IMR-90 (cell line): ENCODE measurements at regions not wholly inside any gene's neighbourhood (a gene's known extent, or its start where the extent isn't known, plus 50 kb on each side); places are given as distances from the start of the nearest gene placed in this dataset.

Source experiments
- ATAC-seq: fragments of 200-7000 bp; cut with Tn5 transposase; 2 replicates; pipeline ENCODE4 v1.9.1; 2020; ENCODE audit warnings: low read depth, mild to moderate bottlenecking, moderate library complexity
- BruUV-seq: library from RNA; stranded (reverse); fragments of 400-500 nt; replicated peaks from 2 replicates; lab custom pipeline; 2021; lab: Mats Ljungman, UMichigan
- CTCF ChIA-PET: fragments of 300-600 bp; formaldehyde crosslinking; extraction: SDS; loops from one replicate; lab custom pipeline; 2021; ENCODE audit warnings: antibody characterized with exemption; lab: Yijun Ruan, JAX
- POLR2A ChIA-PET: fragments of 300-600 bp; sonication (Branson Sonifier 250); formaldehyde crosslinking; loops from one replicate; lab custom pipeline; 2022; ENCODE audit warnings: antibody characterized with exemption; ENCODE audit not compliant: unreplicated experiment; lab: Charles Lee
- DNase-seq: peaks from one replicate; pipeline ENCODE4 v3.0.0; 2013
- H2AFZ ChIP-seq: replicated peaks from 2 replicates; pipeline ENCODE3; 2013; ENCODE audit warnings: low read length, mild to moderate bottlenecking; ENCODE audit not compliant: poor library complexity
- H2AK5ac ChIP-seq: 2 replicates; pipeline ENCODE4 v1.6.1; 2013; ENCODE audit warnings: low read depth, low read length, inconsistent platforms
- H2AK9ac ChIP-seq: replicated peaks from 2 replicates; pipeline ENCODE3; 2013; ENCODE audit warnings: mild to moderate bottlenecking, low read depth, low read length, moderate library complexity; ENCODE audit not compliant: poor library complexity
- H2BK120ac ChIP-seq: 2 replicates; pipeline ENCODE4 v1.6.1; 2013; ENCODE audit warnings: low read depth, low read length, inconsistent platforms
- H2BK15ac ChIP-seq: 3 replicates; pipeline ENCODE4 v1.6.1; 2013; ENCODE audit warnings: low read depth, low read length, inconsistent platforms
- H2BK20ac ChIP-seq: 2 replicates; pipeline ENCODE4 v1.6.1; 2013; ENCODE audit warnings: low read depth, mild to moderate bottlenecking, inconsistent platforms, low read length, moderate library complexity
- H2BK5ac ChIP-seq: 2 replicates; pipeline ENCODE4 v1.6.1; 2013; ENCODE audit warnings: mild to moderate bottlenecking, low read depth, low read length, inconsistent platforms; ENCODE audit not compliant: poor library complexity, severe bottlenecking
- H3K14ac ChIP-seq: replicated peaks from 2 replicates; pipeline ENCODE4 v1.6.1; 2013; ENCODE audit warnings: low read depth, low read length, inconsistent platforms
- H3K18ac ChIP-seq: 2 replicates; pipeline ENCODE4 v1.6.1; 2013; ENCODE audit warnings: low read depth, low read length, control low read depth
- H3K23ac ChIP-seq: 2 replicates; pipeline ENCODE4 v1.6.1; 2013; ENCODE audit warnings: low read depth, low read length, inconsistent platforms
- H3K27ac ChIP-seq: 2 replicates; pipeline ENCODE4 v1.5.1; 2013; ENCODE audit warnings: mild to moderate bottlenecking, control low read depth, low read length; ENCODE audit not compliant: insufficient read depth
- H3K27me3 ChIP-seq: 2 replicates; pipeline ENCODE4 v1.6.1; 2013; ENCODE audit warnings: low read length; ENCODE audit not compliant: control insufficient read depth, insufficient read depth
- H3K36me3 ChIP-seq: 2 replicates; pipeline ENCODE4 v1.6.1; 2013; ENCODE audit warnings: low read length, mixed read lengths; ENCODE audit not compliant: control insufficient read depth, insufficient read depth
- H3K4ac ChIP-seq: 2 replicates; pipeline ENCODE4 v1.6.1; 2013; ENCODE audit warnings: low read depth, low read length, inconsistent platforms
- H3K4me1 ChIP-seq: 2 replicates; pipeline ENCODE4 v1.6.1; 2013; ENCODE audit warnings: low read length, mixed read lengths; ENCODE audit not compliant: control insufficient read depth, insufficient read depth
- H3K4me2 ChIP-seq: 2 replicates; pipeline ENCODE4 v1.6.1; 2013; ENCODE audit warnings: low read depth, mild to moderate bottlenecking, control low read depth, low read length, moderate library complexity
- H3K4me3 ChIP-seq: 2 replicates; pipeline ENCODE4 v1.5.1; 2013; ENCODE audit warnings: low read depth, mild to moderate bottlenecking, control low read depth, low read length, moderate library complexity; ENCODE audit not compliant: insufficient read depth
- H3K56ac ChIP-seq: 2 replicates; pipeline ENCODE4 v1.6.1; 2013; ENCODE audit warnings: low read length, inconsistent platforms; ENCODE audit not compliant: insufficient read depth; ENCODE audit errors: extremely low read depth
- H3K79me1 ChIP-seq, 2 experiments: 2 replicates each; pipeline ENCODE4 v1.6.1; 2013; ENCODE audit warnings: low read length in 2 of 2, inconsistent platforms in 1 of 2, low read depth in 1 of 2
- H3K9ac ChIP-seq: 2 replicates; pipeline ENCODE4 v1.6.1; 2013; ENCODE audit warnings: low read depth, low read length, control low read depth
- H3K9me1 ChIP-seq: 2 replicates; pipeline ENCODE4 v1.6.1; 2013; ENCODE audit warnings: low read length, inconsistent platforms; ENCODE audit not compliant: insufficient read depth
- H3K9me3 ChIP-seq: 2 replicates; pipeline ENCODE4 v1.6.1; 2013; ENCODE audit warnings: low read length; ENCODE audit not compliant: control insufficient read depth, insufficient read depth
- H4K20me1 ChIP-seq: 2 replicates; pipeline ENCODE4 v1.6.1; 2013; ENCODE audit warnings: low read length, inconsistent platforms; ENCODE audit not compliant: insufficient read depth
- H4K5ac ChIP-seq: 2 replicates; pipeline ENCODE4 v1.6.1; 2013; ENCODE audit warnings: mild to moderate bottlenecking, low read depth, low read length, control low read depth
- H4K8ac ChIP-seq, 2 experiments: 2 replicates each; pipeline ENCODE4 v1.6.1; 2013; ENCODE audit warnings: low read depth in 2 of 2, low read length in 2 of 2, control low read depth in 1 of 2, inconsistent platforms in 1 of 2
- H4K91ac ChIP-seq: 2 replicates; pipeline ENCODE4 v1.6.1; 2013; ENCODE audit warnings: low read depth, low read length, inconsistent platforms; ENCODE audit not compliant: insufficient read depth
- BHLHE40 ChIP-seq: fragments of 150-350 bp; IDR thresholded peaks from 2 replicates; pipeline ENCODE4 v1.6.1; 2016; ENCODE audit warnings: mild to moderate bottlenecking, low read depth, low read length
- CEBPB ChIP-seq: IDR thresholded peaks from 2 replicates; pipeline ENCODE4 v1.6.1; 2012; ENCODE audit warnings: low read depth, low read length, improper control_type of control experiment
- CTCF ChIP-seq: conservative IDR thresholded peaks from 2 replicates; pipeline ENCODE4 v1.5.1; 2012; ENCODE audit warnings: mild to moderate bottlenecking, low read depth, low read length, improper control_type of control experiment
- ELK1 ChIP-seq: fragments of 150-350 bp; IDR thresholded peaks from 2 replicates; pipeline ENCODE4 v1.6.1; 2016; ENCODE audit warnings: low read depth, mild to moderate bottlenecking, low read length, moderate library complexity, borderline replicate concordance
- FOS ChIP-seq: fragments of 150-350 bp; IDR thresholded peaks from 2 replicates; pipeline ENCODE4 v1.6.1; 2016; ENCODE audit warnings: low read depth, low read length
- MAFK ChIP-seq: IDR thresholded peaks from 2 replicates; pipeline ENCODE4 v1.6.1; 2012; ENCODE audit warnings: low read depth, low read length, improper control_type of control experiment
- MAZ ChIP-seq: IDR thresholded peaks from 2 replicates; pipeline ENCODE4 v1.6.1; 2012; ENCODE audit warnings: low read depth, mild to moderate bottlenecking, low read length, improper control_type of control experiment, moderate library complexity, borderline replicate concordance
- MXI1 ChIP-seq: IDR thresholded peaks from 2 replicates; pipeline ENCODE4 v1.6.1; 2012; ENCODE audit warnings: low read depth, mild to moderate bottlenecking, low read length, moderate library complexity, borderline replicate concordance
- NFE2L2 ChIP-seq: fragments of 150-350 bp; IDR thresholded peaks from 2 replicates; pipeline ENCODE4 v1.6.1; 2016; ENCODE audit warnings: low read depth, mild to moderate bottlenecking, low read length
- POLR2A ChIP-seq: IDR thresholded peaks from 2 replicates; pipeline ENCODE4 v1.6.1; 2012; ENCODE audit warnings: mild to moderate bottlenecking, low read depth, low read length
- RAD21 ChIP-seq: IDR thresholded peaks from 2 replicates; pipeline ENCODE4 v1.6.1; 2012; ENCODE audit warnings: low read length, improper control_type of control experiment
- RCOR1 ChIP-seq: IDR thresholded peaks from 2 replicates; pipeline ENCODE4 v1.6.1; 2012; ENCODE audit warnings: mild to moderate bottlenecking, low read length, improper control_type of control experiment; ENCODE audit not compliant: insufficient replicate concordance
- RFX5 ChIP-seq: IDR thresholded peaks from 2 replicates; pipeline ENCODE4 v1.8.0; 2012; ENCODE audit warnings: low read depth, mild to moderate bottlenecking, low read length, moderate library complexity
- SMC3 ChIP-seq: fragments of 150-350 bp; IDR thresholded peaks from 2 replicates; pipeline ENCODE4 v1.6.1; 2016; ENCODE audit warnings: low read depth, mild to moderate bottlenecking, antibody characterized with exemption, low read length, moderate library complexity
- USF2 ChIP-seq: fragments of 150-350 bp; IDR thresholded peaks from 2 replicates; pipeline ENCODE4 v1.6.1; 2017; ENCODE audit warnings: mild to moderate bottlenecking, antibody characterized with exemption, low read length, low read depth
- WGBS, 2 experiments: methylation state at CpG; one replicate each; pipeline versions ENCODE4 v1.1.5 to v1.1.7; 2013; ENCODE audit warnings: missing lambda C conversion rate in 2 of 2; ENCODE audit not compliant: insufficient read length in 1 of 2; ENCODE audit errors: extremely low coverage in 2 of 2; 5-methylcytosine and 5-hydroxymethylcytosine counted together
- dilution Hi-C: fragments of 300-500 bp; cut with HindIII; formaldehyde crosslinking; loops from one replicate; pipeline ENCODE4 v1.14.3; 2018; ENCODE audit warnings: low sequenced_read_pairs; ENCODE audit not compliant: unreplicated experiment
- in situ Hi-C: fragments of 300-500 bp; cut with MboI; formaldehyde crosslinking; loops from 3 replicates; pipeline ENCODE4 v1.14.3; 2019; ENCODE audit warnings: low sequenced_read_pairs, inconsistent platforms, mixed read lengths
- intact Hi-C: fragments of 100-400 bp; cut with micrococcal nuclease; formaldehyde crosslinking; loops from 2 replicates; pipeline ENCODE4 v1.10.0; 2022

GRCh38 chr6:6918216-6918983 lies 189.4 kb upstream of the RREB1 start:
- ChIA-PET CTCF (no interaction called here), POLR2A (no interaction called here)
- Histone ChIP-seq H3K9ac (no peak overlapping the region), H3K36me3 (no peaks in the 10 kb centered on the region), H4K91ac (no peak overlapping the region), H3K4me3 (no peak overlapping the region), H3K4me2 (no peak overlapping the region), H3K4ac (no peak overlapping the region), H2AK5ac (no peak overlapping the region), H2BK5ac (no peak overlapping the region), H3K27ac (no peak overlapping the region), H2BK20ac (no peak overlapping the region), H3K9me3 (no peaks in the 10 kb centered on the region), H3K14ac (no peak overlapping the region), H4K8ac (no peak overlapping the region), H2AFZ (no peak overlapping the region), H2BK120ac (no peak overlapping the region), H4K5ac (no peak overlapping the region), H2BK15ac (no peak overlapping the region), H3K9me1 (no peaks in the 10 kb centered on the region), H3K4me1 (no peaks in the 10 kb centered on the region), H3K18ac (no peak overlapping the region), H3K79me1 (no peaks in the 10 kb centered on the region), H4K20me1 (no peaks in the 10 kb centered on the region), H2AK9ac (no peak overlapping the region), H3K23ac (no peak overlapping the region), H3K56ac (no peak overlapping the region), H3K27me3 (no peaks in the 10 kb centered on the region; the same call in 1 of the 2 replicates)
- ATAC-seq = no peak
- intact Hi-C loops = loop anchor here (10.0 kb wide), 1 partner anchor 326 kb away; no protein-coding TSS in a partner anchor
- dilution Hi-C loops = no loop called here
- 29% methylated on average over 2 of the region's 12 CpGs; no CpG with 5 or more reads in 1 of the 2 experiments for WGBS, 2 experiments
- BruUV-seq = no TSS peak
- DNase-seq = peak; percentile 59
- in situ Hi-C loops = no loop called here
- no peak for TF ChIP-seq MAZ
- no peak for TF ChIP-seq MAFK
- no peak for TF ChIP-seq BHLHE40
- TF ChIP-seq SMC3 = no peak
- no peak for TF ChIP-seq RCOR1
- no peak for TF ChIP-seq USF2
- no peak for TF ChIP-seq ELK1
- no peak for TF ChIP-seq RAD21
- TF ChIP-seq RFX5 = no peak
- TF ChIP-seq FOS = no peak
- TF ChIP-seq MXI1 = no peak
- no peak for TF ChIP-seq POLR2A
- TF ChIP-seq NFE2L2 = no peak
- no peak for TF ChIP-seq CTCF
- TF ChIP-seq CEBPB = no peak
